DND-41 (cell line): ENCODE measurements at regions not wholly inside any gene's neighbourhood (a gene's known extent, or its start where the extent isn't known, plus 50 kb on each side); places are given as distances from the start of the nearest gene placed in this dataset.
"Not testable (repeated sequence)": the region's sequence is repeated elsewhere in the genome, so short reads cannot be mapped to it uniquely, and the experiment has no call there.

Experiments used
- ATAC-seq: fragments of 200-7000 bp; cut with Tn5 transposase; 3 replicates; pipeline ENCODE4 v1.9.1; 2021; ENCODE audit warnings: low read depth; ENCODE audit not compliant: insufficient read depth
- DNase-seq: peaks from one replicate; pipeline ENCODE4 v3.0.0-alpha.2; 2020
- H2AFZ ChIP-seq: 2 replicates; pipeline ENCODE4 v1.6.0; 2012; ENCODE audit warnings: low read depth, low read length
- H3K27ac ChIP-seq: 2 replicates; pipeline ENCODE4 v1.5.1; 2012; ENCODE audit warnings: low read length, inconsistent platforms
- H3K27me3 ChIP-seq: fragments of 200-600 bp; sonication (generic); 2 replicates; pipeline ENCODE4 v1.6.0; 2012; ENCODE audit warnings: low read length, mild to moderate bottlenecking, inconsistent platforms; ENCODE audit not compliant: insufficient read depth, poor library complexity
- H3K36me3 ChIP-seq: 2 replicates; pipeline ENCODE4 v1.5.1; 2012; ENCODE audit warnings: low read length, inconsistent platforms; ENCODE audit not compliant: insufficient read depth
- H3K4me1 ChIP-seq: 2 replicates; pipeline ENCODE4 v1.5.1; 2012; ENCODE audit warnings: mild to moderate bottlenecking, low read length; ENCODE audit not compliant: insufficient read depth
- H3K4me2 ChIP-seq: 2 replicates; pipeline ENCODE4 v1.6.0; 2012; ENCODE audit warnings: mild to moderate bottlenecking, moderate library complexity, low read length, inconsistent platforms; ENCODE audit not compliant: insufficient read depth
- H3K4me3 ChIP-seq, 2 experiments: fragments of 200-600 bp in 1 of 2; shearing (Covaris generic) in 1 of 2; 2 replicates each; pipeline ENCODE4 v1.5.1; 2012 to 2016; ENCODE audit warnings: inconsistent platforms in 2 of 2, low read length in 2 of 2, mild to moderate bottlenecking in 2 of 2, low read depth in 1 of 2, moderate library complexity in 1 of 2
- H3K79me2 ChIP-seq: 2 replicates; pipeline ENCODE4 v1.6.0; 2012; ENCODE audit warnings: low read length, inconsistent platforms; ENCODE audit not compliant: insufficient read depth
- H3K9ac ChIP-seq: 2 replicates; pipeline ENCODE4 v1.6.0; 2012; ENCODE audit warnings: low read depth, mild to moderate bottlenecking, inconsistent platforms, low read length, moderate library complexity
- H3K9me3 ChIP-seq: 2 replicates; pipeline ENCODE4 v1.5.1; 2012; ENCODE audit warnings: low read length, moderate library complexity, mild to moderate bottlenecking, inconsistent platforms; ENCODE audit not compliant: insufficient read depth, severe bottlenecking
- H4K20me1 ChIP-seq: 2 replicates; pipeline ENCODE4 v1.6.0; 2012; ENCODE audit warnings: low read length; ENCODE audit not compliant: insufficient read depth

- H3K9me3 ChIP-seq, H3K27ac ChIP-seq, DNase-seq, H3K4me3 ChIP-seq, H4K20me1 ChIP-seq, H3K4me1 ChIP-seq, H3K79me2 ChIP-seq, ATAC-seq, H3K4me2 ChIP-seq, H2AFZ ChIP-seq, H3K27me3 ChIP-seq, H3K9ac ChIP-seq, H3K36me3 ChIP-seq: not testable (repeated sequence)
Observed at GRCh38 chr15:101963687-101964086, 151.7 kb downstream of the OR4F15 start.

DNA sequence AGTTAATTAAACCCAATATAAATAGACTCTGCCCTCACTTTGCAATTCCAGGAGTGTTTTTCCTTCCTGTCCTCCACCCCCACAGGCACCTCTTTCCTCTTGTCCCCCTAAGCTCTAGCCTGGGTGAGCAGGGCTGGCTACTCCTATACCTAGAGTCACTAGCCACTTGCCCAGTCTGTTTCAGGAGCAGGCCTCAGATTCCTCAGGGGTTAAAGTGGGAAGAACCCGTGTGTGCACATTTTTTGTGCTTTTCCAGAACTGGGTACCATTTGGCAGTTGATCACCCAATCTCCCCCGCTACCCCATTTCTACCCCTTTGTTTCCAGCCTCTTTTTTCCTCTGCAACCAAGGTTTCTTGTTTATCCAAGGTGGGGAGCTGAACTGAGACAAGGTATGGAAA lies 153.4 kb downstream of the OR4F15 start:
- not testable (repeated sequence) for H3K9ac ChIP-seq, H3K36me3 ChIP-seq, H2AFZ ChIP-seq, H3K79me2 ChIP-seq, ATAC-seq, H3K27ac ChIP-seq, H3K9me3 ChIP-seq, H3K4me3 ChIP-seq, H4K20me1 ChIP-seq, H3K27me3 ChIP-seq, H3K4me2 ChIP-seq, H3K4me1 ChIP-seq
- DNase-seq: peak; percentile 3

DNA sequence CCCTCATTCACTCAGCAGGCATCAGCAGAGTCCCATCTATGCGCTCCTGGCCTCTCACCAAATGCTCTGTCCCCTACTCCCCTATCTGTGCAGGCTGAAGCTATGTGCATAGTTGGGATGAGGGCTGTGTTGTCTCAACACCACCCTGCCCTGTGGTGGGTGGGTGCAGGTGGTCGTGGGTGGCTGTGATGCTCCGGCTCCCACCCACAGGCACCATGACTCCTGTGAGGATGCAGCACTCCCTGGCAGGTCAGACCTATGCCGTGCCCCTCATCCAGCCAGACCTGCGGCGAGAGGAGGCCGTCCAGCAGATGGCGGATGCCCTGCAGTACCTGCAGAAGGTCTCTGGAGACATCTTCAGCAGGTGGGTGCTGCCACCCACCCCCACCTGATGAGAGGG lies 153.9 kb downstream of the OR4F15 start:
- H3K79me2 ChIP-seq, H3K9me3 ChIP-seq, H3K4me3 ChIP-seq, H3K27ac ChIP-seq, H3K27me3 ChIP-seq, H3K4me2 ChIP-seq, H3K36me3 ChIP-seq, ATAC-seq, H4K20me1 ChIP-seq, H3K4me1 ChIP-seq, H2AFZ ChIP-seq, H3K9ac ChIP-seq: not testable (repeated sequence)
- DNase-seq: peak; percentile 9

DNA sequence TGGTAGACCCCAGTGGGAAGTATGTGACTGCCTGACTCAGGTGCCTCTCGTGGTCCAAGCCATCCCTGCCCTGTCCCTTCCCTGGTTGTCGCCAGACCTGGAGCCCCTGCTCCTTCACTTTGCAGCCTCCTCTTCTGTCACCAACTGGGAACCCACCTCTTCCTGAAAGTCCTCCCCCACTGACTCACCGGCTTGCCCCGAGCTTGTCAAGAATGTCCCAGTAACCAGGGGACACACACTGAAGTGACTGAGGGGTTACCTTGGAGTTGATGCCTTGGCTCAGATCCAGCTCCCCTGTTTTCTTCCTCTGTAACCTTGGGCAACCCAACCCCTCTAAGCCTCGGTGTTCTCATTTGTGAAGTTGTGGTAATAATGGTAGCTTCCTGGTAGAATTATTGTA lies 155.4 kb downstream of the OR4F15 start:
- H2AFZ ChIP-seq, H3K4me3 ChIP-seq, H3K4me2 ChIP-seq, ATAC-seq, DNase-seq, H3K36me3 ChIP-seq, H3K9ac ChIP-seq, H3K27ac ChIP-seq, H3K79me2 ChIP-seq, H3K4me1 ChIP-seq, H3K27me3 ChIP-seq, H4K20me1 ChIP-seq, H3K9me3 ChIP-seq: not testable (repeated sequence)

GRCh38 chr15:101970605-101971004 lies 158.6 kb downstream of the OR4F15 start:
- H3K9ac ChIP-seq, H4K20me1 ChIP-seq, ATAC-seq, DNase-seq, H3K9me3 ChIP-seq, H3K36me3 ChIP-seq, H3K27me3 ChIP-seq, H3K4me1 ChIP-seq, H3K4me3 ChIP-seq, H3K27ac ChIP-seq, H3K79me2 ChIP-seq, H3K4me2 ChIP-seq, H2AFZ ChIP-seq: not testable (repeated sequence)

DNA sequence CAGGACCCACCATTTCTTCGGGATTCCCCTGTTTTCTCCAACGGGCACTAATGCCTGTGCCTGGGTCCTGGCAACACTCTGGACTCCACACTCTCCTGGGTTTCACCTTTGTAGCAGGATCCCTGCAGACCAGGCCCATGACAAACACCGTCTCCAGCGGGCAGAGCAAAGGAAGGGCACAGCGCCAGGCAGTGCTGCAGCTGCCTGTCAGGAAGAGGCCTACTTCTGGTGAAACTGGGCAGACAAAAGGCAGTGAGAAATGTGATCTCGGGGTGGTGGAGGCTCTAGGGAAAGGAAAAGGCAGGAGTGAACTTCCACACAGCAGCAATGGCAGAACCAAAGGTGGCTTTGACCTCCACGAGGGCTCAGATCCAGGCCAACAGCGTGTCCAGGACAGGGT lies 165.3 kb downstream of the OR4F15 start:
- not testable (repeated sequence) for H3K27me3 ChIP-seq, ATAC-seq, H3K79me2 ChIP-seq, H3K9me3 ChIP-seq, H3K27ac ChIP-seq, H3K4me2 ChIP-seq, H3K4me1 ChIP-seq, H3K36me3 ChIP-seq, DNase-seq, H2AFZ ChIP-seq, H3K4me3 ChIP-seq, H3K9ac ChIP-seq, H4K20me1 ChIP-seq

DNA sequence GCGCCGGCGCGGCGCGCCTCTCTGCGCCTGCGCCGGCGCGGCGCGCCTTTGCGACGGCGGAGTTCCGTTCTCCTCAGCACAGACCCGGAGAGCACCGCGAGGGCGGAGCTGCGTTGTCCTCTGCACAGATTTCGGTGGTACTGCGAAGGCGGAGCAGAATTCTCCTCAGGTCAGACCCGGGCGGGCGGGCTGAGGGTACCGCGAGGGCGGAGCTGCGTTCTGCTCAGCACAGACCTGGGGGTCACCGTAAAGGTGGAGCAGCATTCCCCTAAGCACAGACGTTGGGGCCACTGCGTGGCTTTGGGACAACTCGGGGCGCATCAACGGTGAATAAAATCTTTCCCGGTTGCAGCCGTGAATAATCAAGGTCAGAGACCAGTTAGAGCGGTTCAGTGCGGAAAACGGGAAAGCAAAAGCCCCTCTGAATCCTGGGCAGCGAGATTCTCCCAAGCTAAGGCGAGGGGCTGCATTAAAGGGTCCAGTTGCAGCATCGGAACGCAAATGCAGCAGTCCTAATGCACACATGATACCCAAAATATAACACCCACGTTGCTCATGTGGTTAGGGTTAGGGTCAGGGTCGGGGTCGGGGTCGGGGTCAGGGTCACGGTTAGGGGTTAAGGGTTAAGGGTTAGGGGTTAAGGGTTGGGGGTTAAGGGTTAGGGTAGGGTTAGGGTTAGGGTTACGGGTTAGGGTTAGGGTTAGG lies 168.4 kb downstream of the OR4F15 start:
- ATAC-seq (peak; percentile 71), DNase-seq (peak; percentile 22)
- not testable (repeated sequence) for H3K4me1 ChIP-seq, H3K36me3 ChIP-seq, H3K9me3 ChIP-seq, H3K4me2 ChIP-seq, H3K9ac ChIP-seq, H3K4me3 ChIP-seq, H3K27me3 ChIP-seq, H3K79me2 ChIP-seq, H3K27ac ChIP-seq, H4K20me1 ChIP-seq, H2AFZ ChIP-seq
